Heart left ventricle (tissue), 13 donors: ENCODE measurements at regions not wholly inside any gene's neighbourhood (a gene's known extent, or its start where the extent isn't known, plus 50 kb on each side); places are given as distances from the start of the nearest gene placed in this dataset.

Experiments used
- CTCF ChIP-seq, 12 donors: fragments of 200-600 bp; sonication (generic) in 4 of 12; IDR thresholded peaks; one replicate each; pipeline versions ENCODE4 v1.5.0 to v1.8.0; 2018 to 2022; ENCODE audit warnings: antibody characterized with exemption in 12 of 12, mild to moderate bottlenecking in 5 of 12
- POLR2A ChIP-seq, 2 donors: fragments of 450-650 bp; IDR thresholded peaks; one replicate each; pipeline ENCODE4 v1.6.1; 2017; ENCODE audit warnings: antibody characterized with exemption in 2 of 2, mild to moderate bottlenecking in 2 of 2, moderate library complexity in 2 of 2
- donor health status: ischemic (EF 13 %, LVEDD 7.1; RV severe dilation, severe dysfunction).
- donor health status: DM: no; HTN: yes; CAD: no.
- donor health status: DM: no; HTN: no; CAD: no.
- donor health status: ischemic (EF 25% LVEDD 6.9; RV normal size, moderate dysfunction).
- donor health status: ischemic (EF 25% LVEDD 5.7; RV mildly dilated, moderate dysfunction).
- donor health status: ischemic (EF 35%, LVEDD 5.7; RV mildly dilated, moderate dysfunction).
- donor health status: nonischemic (EF 11% LVEDD 7.7; RV severe dilation, severe dysfunction).
- donor health status: DM: yes; HTN: yes; CAD: no.
- donor health status: PGD.
- donor health status: ischemic (EF 29% LVEDD 5.4; RV normal size, mild dysfunction).
- donor health status: nonischemic (EF 23%, LVEDD 6.1; RV moderate dilation, normal function).

- TF ChIP-seq CTCF (IDR thresholded peaks at IDR 0.05) = no peak
- no peak for TF ChIP-seq POLR2A (IDR thresholded peaks at IDR 0.05)
These were observed 71.2 kb upstream of the ARID5B start for GRCh38 chr10:61830072-61830845.
